Hippocampal formation (tissue), 2 donors: ENCODE measurements at regions not wholly inside any gene's neighbourhood (a gene's known extent, or its start where the extent isn't known, plus 50 kb on each side); places are given as distances from the start of the nearest gene placed in this dataset.
A peak's percentile ranks its signal among the peaks of the same experiment; 100 is the strongest.
"Not testable (repeated sequence)": the region's sequence is repeated elsewhere in the genome, so short reads cannot be mapped to it uniquely, and the experiment has no call there.

Source experiments
- DNase-seq, 2 donors: peaks; one replicate each; lab custom pipeline; 2025; lab: John Stamatoyannopoulos, UW

DNA sequence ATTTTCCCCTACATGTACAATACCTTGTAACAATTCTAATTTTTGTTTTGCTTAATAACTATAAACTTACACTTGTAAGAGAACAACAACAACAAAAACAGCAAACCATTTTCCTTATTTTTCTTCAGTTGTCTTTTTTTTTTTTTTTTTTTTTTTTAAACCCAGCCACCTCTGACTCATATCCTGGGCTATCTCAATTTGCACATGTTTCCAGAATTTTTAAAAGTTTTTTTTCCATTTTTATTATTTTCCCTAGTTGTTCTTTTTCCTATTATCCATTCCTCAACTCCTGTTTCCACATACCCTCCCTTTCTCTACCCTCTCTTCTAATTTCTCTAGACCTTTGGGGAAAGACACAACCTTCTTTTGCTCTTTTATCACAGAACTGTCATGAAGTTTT is 112.5 kb downstream of the EFEMP1 start:
- DNase-seq = no peak

DNA sequence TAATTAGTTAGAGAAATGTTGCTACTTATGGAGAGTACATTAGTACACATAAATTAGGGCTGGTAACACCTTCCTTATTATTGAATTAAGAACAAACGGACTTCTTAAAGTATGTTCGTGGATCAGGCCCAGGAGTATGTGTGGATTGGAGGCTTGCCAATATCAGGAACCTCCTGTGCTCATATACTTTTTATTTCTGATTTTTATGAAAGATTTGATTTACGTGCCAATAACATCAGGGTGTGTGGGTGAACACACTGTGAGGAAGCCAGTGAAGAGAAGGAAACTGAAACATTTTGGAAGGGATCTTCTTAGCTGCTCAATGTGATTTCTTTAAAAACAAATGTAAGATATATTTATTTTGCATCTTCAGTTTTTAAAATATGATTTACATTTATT is 113.0 kb downstream of the EFEMP1 start:
- DNase-seq = no peak

DNA sequence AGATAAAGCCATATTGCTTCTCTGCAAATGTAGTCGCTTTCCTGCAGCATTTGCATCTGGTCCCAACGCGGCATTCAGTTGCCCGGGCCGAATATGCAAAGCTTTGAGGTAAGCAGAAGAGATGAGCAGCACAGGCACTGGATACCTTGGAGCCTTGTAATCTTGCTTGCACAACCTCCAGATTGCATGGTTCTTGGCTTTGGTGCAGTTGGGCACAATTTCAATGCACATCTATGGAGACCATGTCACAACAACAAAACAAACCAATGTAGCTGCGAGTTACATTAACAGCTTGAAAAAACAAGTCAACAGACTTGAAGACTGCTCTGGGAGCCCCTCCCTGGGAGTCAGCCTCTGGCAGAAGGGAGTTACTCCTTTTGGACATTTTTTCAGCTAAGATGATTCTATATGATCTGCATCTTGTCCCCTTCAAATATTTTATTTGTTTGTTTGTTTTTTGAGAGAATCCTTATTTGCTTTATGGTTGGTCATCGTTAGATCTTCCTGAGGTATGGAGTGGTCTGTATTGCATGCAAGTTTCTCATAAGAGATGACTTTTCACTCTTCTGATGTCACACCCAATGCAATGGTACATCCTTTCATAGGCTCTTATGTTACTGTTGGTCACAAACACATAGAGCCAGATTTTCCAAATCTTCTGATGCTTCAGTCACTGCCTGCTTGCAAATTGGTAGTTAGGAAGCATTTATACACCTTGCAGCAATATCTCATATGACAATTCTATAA is 113.5 kb downstream of the EFEMP1 start:
- DNase-seq = no peak

DNA sequence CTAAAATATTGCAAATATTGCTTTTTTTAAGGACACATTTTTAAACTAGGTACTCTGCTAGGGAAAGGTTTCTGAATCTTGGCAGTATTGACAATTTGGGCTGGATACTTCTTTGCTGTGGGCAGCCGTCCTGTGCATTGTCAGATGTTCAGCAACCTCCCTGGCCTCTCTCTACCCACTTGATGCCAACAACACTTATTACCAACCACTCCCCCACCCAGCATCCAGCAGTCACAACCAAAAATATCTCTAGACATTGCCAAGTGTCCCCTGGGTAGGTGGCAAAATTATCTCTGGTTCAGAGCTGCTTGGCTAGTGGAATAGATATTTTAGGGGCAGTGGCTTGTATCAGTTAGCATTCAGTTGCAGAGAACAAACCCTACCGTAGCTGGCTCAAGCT is 114.3 kb upstream of the PNPT1 start:
- DNase-seq = no peak

- DNase-seq = peak; percentile 14 to 55
These were observed 112.0 kb upstream of the PNPT1 start for GRCh38 chr2:55805686-55806085.

DNA sequence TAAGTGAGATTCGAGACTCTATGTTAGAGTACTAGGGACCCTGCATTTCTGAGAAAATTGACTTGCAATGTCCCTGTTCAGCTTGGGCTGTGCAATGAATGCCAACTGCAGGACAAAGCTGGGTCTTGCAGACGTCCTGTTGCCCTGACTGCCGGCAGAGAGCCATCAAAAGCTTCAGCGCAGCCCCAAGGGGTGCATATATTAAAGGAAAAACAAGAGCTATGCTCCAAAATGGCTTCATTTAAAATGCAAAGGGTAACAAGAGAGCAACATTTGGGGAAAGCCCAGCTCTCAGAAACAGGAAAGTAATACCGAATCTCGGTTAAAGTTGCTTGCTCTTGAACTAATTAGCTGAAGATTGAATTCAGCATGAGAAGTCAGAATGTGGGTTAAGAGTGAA is 110.9 kb upstream of the PNPT1 start:
- peak; percentile 25 to 54 for DNase-seq

- DNase-seq = no peak
These were observed 108.4 kb upstream of the PNPT1 start for GRCh38 chr2:55802067-55802466.

- no peak for DNase-seq
These were observed 107.8 kb upstream of the PNPT1 start for GRCh38 chr2:55801436-55801835.

GRCh38 chr2:55799624-55800023 is 106.0 kb upstream of the PNPT1 start:
- DNase-seq = not testable (repeated sequence)

DNA sequence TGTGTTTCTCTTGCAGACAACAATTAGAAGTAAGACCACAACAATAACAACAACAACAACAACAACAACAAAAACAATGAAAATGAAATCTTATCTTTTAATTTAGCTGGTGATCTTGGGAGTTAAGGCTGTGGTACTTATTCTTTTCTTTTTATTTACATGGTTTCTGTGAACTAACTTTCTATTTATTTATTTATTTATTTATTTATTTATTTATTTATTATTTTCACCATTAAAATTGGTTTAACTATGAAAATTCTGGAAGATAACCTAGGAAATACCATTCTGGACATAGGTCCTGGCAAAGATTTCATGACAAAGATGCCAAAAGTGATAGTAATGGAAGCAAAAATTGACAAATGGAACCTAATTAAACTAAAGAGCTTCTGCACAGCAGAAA is 102.5 kb upstream of the PNPT1 start:
- DNase-seq = no peak

DNA sequence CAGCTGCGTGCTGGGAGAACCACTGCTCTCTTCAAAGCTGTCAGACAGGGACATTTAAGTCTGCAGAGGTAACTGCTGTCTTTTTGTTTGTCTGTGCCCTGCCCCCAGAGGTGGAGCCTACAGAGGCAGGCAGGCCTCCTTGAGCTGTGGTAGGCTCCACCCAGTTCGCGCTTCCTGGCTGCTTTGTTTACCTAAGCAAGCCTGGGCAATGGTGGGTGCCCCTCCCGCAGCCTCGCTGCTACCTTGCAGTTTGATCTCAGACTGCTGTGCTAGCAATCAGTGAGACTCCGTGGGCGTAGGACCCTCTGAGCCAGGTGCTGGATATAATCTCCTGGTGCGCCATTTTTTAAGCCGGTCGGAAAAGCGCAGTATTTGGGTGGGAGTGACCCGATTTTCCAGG is 100.0 kb upstream of the PNPT1 start:
- not testable (repeated sequence) for DNase-seq

- DNase-seq = peak in 1 of 2 donors; percentile 45
These were observed 92.6 kb upstream of the PNPT1 start for GRCh38 chr2:55786280-55786679.

DNA sequence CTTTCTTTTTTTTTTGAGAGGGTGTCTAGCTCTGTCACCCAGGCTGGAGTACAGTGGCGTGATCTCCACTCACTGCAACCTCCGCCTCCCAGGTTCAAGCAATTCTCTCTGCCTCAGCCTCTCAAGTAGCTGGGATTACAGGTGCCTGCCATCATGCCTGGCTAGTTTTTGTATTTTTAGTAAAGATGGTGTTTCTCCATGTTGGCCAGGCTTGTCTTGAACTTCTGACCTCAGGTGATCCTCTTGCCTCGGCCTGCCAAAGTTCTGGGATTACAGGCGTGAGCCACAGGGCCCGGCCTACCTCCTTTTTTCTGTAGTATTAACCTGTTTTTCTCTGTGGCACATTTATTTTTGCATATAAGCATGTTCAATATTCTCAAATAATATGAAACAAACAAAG is 90.1 kb upstream of the PNPT1 start:
- DNase-seq = not testable (repeated sequence)

GRCh38 chr2:55782528-55783173 is 89.0 kb upstream of the PNPT1 start:
- DNase-seq = no peak

- no peak for DNase-seq
These were observed 87.9 kb upstream of the PNPT1 start for GRCh38 chr2:55781542-55781941.

- DNase-seq = no peak
These were observed 87.1 kb upstream of the PNPT1 start for GRCh38 chr2:55780697-55781096.

- DNase-seq = no peak
These were observed 86.1 kb upstream of the PNPT1 start for GRCh38 chr2:55779459-55780421.

- no peak for DNase-seq
These were observed 83.3 kb upstream of the PNPT1 start for GRCh38 chr2:55776966-55777365.

DNA sequence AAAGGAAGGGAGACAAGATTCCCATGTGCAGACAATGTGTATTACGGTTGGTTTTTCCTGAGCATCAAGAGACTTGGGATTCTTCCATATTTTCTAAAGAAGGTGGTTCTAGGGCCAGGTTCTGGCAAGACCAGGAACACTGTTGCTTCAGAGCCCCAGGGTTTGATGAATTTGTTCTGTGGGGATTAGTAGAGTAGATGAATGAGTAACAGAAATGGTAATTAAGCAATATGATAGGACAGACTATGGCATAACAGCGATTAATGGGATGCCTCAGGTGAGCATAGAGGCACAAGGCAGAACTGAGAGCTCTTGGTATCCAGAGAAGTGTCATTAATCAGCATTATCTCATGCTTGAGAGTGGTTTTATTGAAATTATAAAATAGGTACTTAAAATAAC is 82.8 kb upstream of the PNPT1 start:
- DNase-seq = no peak

DNA sequence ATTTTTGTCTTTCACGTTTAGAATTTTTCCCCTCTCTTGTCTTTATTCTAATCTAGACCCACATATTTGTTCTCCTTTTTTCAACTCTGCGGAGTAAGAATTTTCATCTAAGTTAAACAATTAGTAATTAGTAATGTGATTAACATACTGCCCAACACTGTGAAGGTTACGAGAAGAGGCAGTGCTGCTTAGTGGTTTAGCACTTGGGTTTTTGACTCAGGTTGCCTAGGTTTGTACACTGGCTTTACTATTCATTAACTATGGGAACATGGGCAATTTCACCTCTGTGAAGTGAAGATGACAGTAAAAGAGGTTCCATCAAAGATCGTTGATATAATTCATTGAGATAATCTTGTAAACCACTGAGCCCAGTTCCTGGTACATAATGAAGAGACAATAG is 82.2 kb upstream of the PNPT1 start:
- DNase-seq = no peak

- DNase-seq = not testable (repeated sequence)
These were observed 80.0 kb upstream of the PNPT1 start for GRCh38 chr2:55773651-55774050.
